HepG2 (cell line): ENCODE measurements at regions not wholly inside any gene's neighbourhood (a gene's known extent, or its start where the extent isn't known, plus 50 kb on each side); places are given as distances from the start of the nearest gene placed in this dataset.

Experiments
- MTERF4 ChIP-seq: sonication (generic); formaldehyde crosslinking; IDR thresholded peaks from 2 replicates; pipeline ENCODE4 v1.8.0; 2023; ENCODE audit warnings: mild to moderate bottlenecking, missing genetic modification reagents
- ONECUT2 ChIP-seq: sonication (generic); formaldehyde crosslinking; IDR thresholded peaks from 2 replicates; pipeline ENCODE4 v1.4.0; 2020; ENCODE audit warnings: missing genetic modification reagents
- SAFB2 ChIP-seq: sonication (generic); formaldehyde crosslinking; IDR thresholded peaks from 2 replicates; pipeline ENCODE4 v1.5.1; 2020; ENCODE audit warnings: missing genetic modification reagents, low read depth, mild to moderate bottlenecking, borderline replicate concordance
- XRCC5 ChIP-seq: fragments of 200-400 bp; formaldehyde crosslinking; optimal IDR thresholded peaks from 2 replicates; pipeline ENCODE3; 2017; ENCODE audit warnings: mild to moderate bottlenecking, low read length
- ZFP82 ChIP-seq: sonication (generic); formaldehyde crosslinking; IDR thresholded peaks from 2 replicates; pipeline ENCODE4 v1.5.1; 2020; ENCODE audit warnings: mild to moderate bottlenecking, missing genetic modification reagents, borderline replicate concordance
- ZFX ChIP-seq: sonication (generic); formaldehyde crosslinking; IDR thresholded peaks from 2 replicates; pipeline ENCODE4 v1.4.0; 2020; ENCODE audit warnings: mild to moderate bottlenecking, low read depth, missing genetic modification reagents, moderate library complexity
- ZNF547 ChIP-seq: sonication (generic); formaldehyde crosslinking; IDR thresholded peaks from 2 replicates; pipeline ENCODE4 v1.5.1; 2020; ENCODE audit warnings: mild to moderate bottlenecking, missing genetic modification reagents
- ZNF687 ChIP-seq: sonication (generic); formaldehyde crosslinking; IDR thresholded peaks from 2 replicates; pipeline ENCODE4 v1.5.1; 2020; ENCODE audit warnings: mild to moderate bottlenecking, missing genetic modification reagents, moderate library complexity
- ZNF724P ChIP-seq: sonication (generic); formaldehyde crosslinking; IDR thresholded peaks from 2 replicates; pipeline ENCODE4 v1.8.0; 2022; ENCODE audit warnings: missing genetic modification reagents, borderline replicate concordance
- ZNF788 ChIP-seq: sonication (generic); formaldehyde crosslinking; IDR thresholded peaks from 2 replicates; pipeline ENCODE4 v1.5.0; 2020; ENCODE audit warnings: mild to moderate bottlenecking, missing genetic modification reagents, borderline replicate concordance
- TF ChIP-seq, protein P1 (sequence below): sonication (generic); formaldehyde crosslinking; IDR thresholded peaks from 2 replicates; pipeline ENCODE4 v1.4.0; 2020; ENCODE audit warnings: missing genetic modification reagents

DNA sequence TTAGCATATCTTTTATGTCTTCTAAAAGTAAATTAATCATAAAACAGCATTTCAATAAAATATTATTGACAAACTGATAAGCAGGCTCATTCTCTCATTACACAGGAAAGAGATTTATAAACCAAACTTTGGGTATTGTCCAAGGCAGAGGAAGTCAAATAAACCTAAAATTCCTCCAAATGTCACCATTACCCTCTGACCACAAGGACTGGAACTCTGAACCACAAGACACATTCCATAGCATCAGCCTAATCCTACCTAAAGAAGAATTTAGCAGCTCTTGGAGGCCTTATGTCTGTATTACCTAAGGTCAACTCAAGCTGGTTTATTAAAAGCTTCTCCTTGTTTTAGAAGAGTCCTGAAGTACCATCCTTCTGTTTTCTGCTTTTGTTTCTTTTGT lies 82.4 kb upstream of the SLC13A1 start (continued):
- TF ChIP-seq ZNF687 (CRISPR knock-in tag) = no peak
- TF ChIP-seq, protein P1, sequence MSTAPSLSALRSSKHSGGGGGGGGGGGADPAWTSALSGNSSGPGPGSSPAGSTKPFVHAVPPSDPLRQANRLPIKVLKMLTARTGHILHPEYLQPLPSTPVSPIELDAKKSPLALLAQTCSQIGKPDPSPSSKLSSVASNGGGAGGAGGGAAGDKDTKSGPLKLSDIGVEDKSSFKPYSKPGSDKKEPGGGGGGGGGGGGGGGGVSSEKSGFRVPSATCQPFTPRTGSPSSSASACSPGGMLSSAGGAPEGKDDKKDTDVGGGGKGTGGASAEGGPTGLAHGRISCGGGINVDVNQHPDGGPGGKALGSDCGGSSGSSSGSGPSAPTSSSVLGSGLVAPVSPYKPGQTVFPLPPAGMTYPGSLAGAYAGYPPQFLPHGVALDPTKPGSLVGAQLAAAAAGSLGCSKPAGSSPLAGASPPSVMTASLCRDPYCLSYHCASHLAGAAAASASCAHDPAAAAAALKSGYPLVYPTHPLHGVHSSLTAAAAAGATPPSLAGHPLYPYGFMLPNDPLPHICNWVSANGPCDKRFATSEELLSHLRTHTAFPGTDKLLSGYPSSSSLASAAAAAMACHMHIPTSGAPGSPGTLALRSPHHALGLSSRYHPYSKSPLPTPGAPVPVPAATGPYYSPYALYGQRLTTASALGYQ (CRISPR knock-in tag) = no peak
- no peak for TF ChIP-seq ONECUT2 (CRISPR knock-in tag)
- no peak for TF ChIP-seq XRCC5
- TF ChIP-seq ZFP82 (CRISPR knock-in tag) = no peak
- no peak for TF ChIP-seq MTERF4 (CRISPR knock-in tag)
- TF ChIP-seq SAFB2 (CRISPR knock-in tag) = no peak
- TF ChIP-seq ZFX (CRISPR knock-in tag) = no peak
- TF ChIP-seq ZNF788 (CRISPR knock-in tag) = no peak
- no peak for TF ChIP-seq ZNF724P (CRISPR knock-in tag)
- TF ChIP-seq ZNF547 (CRISPR knock-in tag) = no peak
